B cell (primary cell): ENCODE measurements at regions not wholly inside any gene's neighbourhood (a gene's known extent, or its start where the extent isn't known, plus 50 kb on each side); places are given as distances from the start of the nearest gene placed in this dataset.

Source experiments
- ATAC-seq: fragments of 200-7000 bp; cut with Tn5 transposase; one replicate; pipeline ENCODE4 v1.10.0; 2021; ENCODE audit warnings: low read depth, mild to moderate bottlenecking, moderate number of reproducible peaks, moderate library complexity
- CTCF ChIA-PET: fragments of 350-600 bp; sonication (Branson Sonifier 250); formaldehyde crosslinking; loops from one replicate; lab custom pipeline; 2021; ENCODE audit warnings: antibody characterized with exemption, inconsistent platforms; lab: Charles Lee
- POLR2A ChIA-PET: fragments of 350-600 bp; sonication (Branson Sonifier 250); formaldehyde crosslinking; loops from one replicate; lab custom pipeline; 2021; ENCODE audit warnings: antibody characterized with exemption; lab: Charles Lee
- DNase-seq: peaks from one replicate; pipeline ENCODE4 v3.0.0; 2013
- H2AFZ ChIP-seq: 2 replicates; pipeline ENCODE4 v1.6.1; 2012; ENCODE audit warnings: mild to moderate bottlenecking, low read depth, low read length; ENCODE audit not compliant: insufficient read depth, poor library complexity, severe bottlenecking
- H3K27ac ChIP-seq, 2 donors: 1 replicate in 1 of 2; 2 replicates in 1 of 2; pipeline ENCODE4 v1.5.1; 2012 to 2013; ENCODE audit warnings: low read length in 2 of 2, mild to moderate bottlenecking in 2 of 2, moderate library complexity in 1 of 2
- H3K27me3 ChIP-seq, 4 experiments: fragments of 200-600 bp in 1 of 4; sonication (generic) in 1 of 4; replicated peaks in 1 of 4; 1 replicate in 2 of 4; 2 replicates in 2 of 4; pipeline versions ENCODE4 v1.6.1 to v1.7.0; 2013 to 2016; ENCODE audit warnings: low read length in 3 of 4, mild to moderate bottlenecking in 2 of 4, mixed read lengths in 1 of 4, moderate library complexity in 1 of 4; ENCODE audit not compliant: insufficient read depth in 4 of 4, control insufficient read depth in 3 of 4; ENCODE audit errors: control extremely low read depth in 1 of 4
- H3K36me3 ChIP-seq, 2 experiments: replicated peaks in 1 of 2; 1 replicate in 1 of 2; 2 replicates in 1 of 2; pipeline versions ENCODE4 v1.6.1 to v1.7.1; 2013; ENCODE audit warnings: low read length in 1 of 2; ENCODE audit not compliant: insufficient read depth in 2 of 2, control insufficient read depth in 1 of 2; ENCODE audit errors: control extremely low read depth in 1 of 2, extremely low read depth in 1 of 2
- H3K4me1 ChIP-seq, 2 donors: fragments of 200-600 bp in 1 of 2; sonication (generic) in 1 of 2; 1 replicate in 1 of 2; 2 replicates in 1 of 2; pipeline versions ENCODE4 v1.5.1 to v1.6.1; 2013 to 2017; ENCODE audit warnings: low read length in 2 of 2; ENCODE audit not compliant: control insufficient read depth in 2 of 2, insufficient read depth in 2 of 2
- H3K4me2 ChIP-seq: replicated peaks from 2 replicates; pipeline ENCODE3; 2012; ENCODE audit warnings: mild to moderate bottlenecking, low read depth, low read length; ENCODE audit not compliant: poor library complexity, severe bottlenecking
- H3K4me3 ChIP-seq, 5 experiments: fragments of 200-600 bp in 1 of 5; sonication (generic) in 1 of 5; 1 replicate in 3 of 5; 2 replicates in 2 of 5; pipeline versions ENCODE4 v1.5.1 to v1.7.0; 2011 to 2016; ENCODE audit warnings: low read length in 4 of 5, mild to moderate bottlenecking in 4 of 5, low read depth in 2 of 5, control low read depth in 1 of 5, moderate library complexity in 1 of 5; ENCODE audit not compliant: insufficient read depth in 1 of 5; ENCODE audit errors: control extremely low read depth in 1 of 5, extremely low read depth in 1 of 5
- H3K79me2 ChIP-seq: fragments of 200-600 bp; sonication (generic); one replicate; pipeline ENCODE4 v1.6.0; 2016; ENCODE audit warnings: low read length; ENCODE audit not compliant: control insufficient read depth, insufficient read depth
- H3K9ac ChIP-seq: fragments of 200-600 bp; sonication (generic); 2 replicates; pipeline ENCODE4 v1.6.1; 2017; ENCODE audit warnings: mild to moderate bottlenecking, low read length, moderate library complexity
- H3K9me3 ChIP-seq, 3 donors: one replicate each; pipeline versions ENCODE4 v1.6.1 to v1.7.1; 2013; ENCODE audit warnings: low read length in 2 of 3; ENCODE audit not compliant: control insufficient read depth in 2 of 3, insufficient read depth in 1 of 3; ENCODE audit errors: control extremely low read depth in 1 of 3
- H4K20me1 ChIP-seq: 2 replicates; pipeline ENCODE4 v1.6.0; 2012; ENCODE audit warnings: mild to moderate bottlenecking, low read length; ENCODE audit not compliant: insufficient read depth, control insufficient read depth, poor library complexity, severe bottlenecking
- H3K27ac Mint-ChIP-seq: one replicate; pipeline ENCODE4 v1.8.0; 2021; ENCODE audit warnings: mixed read lengths
- H3K27me3 Mint-ChIP-seq: one replicate; pipeline ENCODE4 v1.8.0; 2021; ENCODE audit warnings: mixed read lengths
- H3K4me1 Mint-ChIP-seq: one replicate; pipeline ENCODE4 v1.8.0; 2021; ENCODE audit warnings: mixed read lengths
- H3K4me3 Mint-ChIP-seq: one replicate; pipeline ENCODE4 v1.8.0; 2021; ENCODE audit warnings: mixed read lengths
- H3K9me3 Mint-ChIP-seq: one replicate; pipeline ENCODE4 v1.8.0; 2022; ENCODE audit warnings: mixed read lengths; ENCODE audit not compliant: insufficient read depth
- CTCF ChIP-seq: fragments of 200-600 bp; IDR thresholded peaks from one replicate; pipeline ENCODE4 v1.8.0; 2022; ENCODE audit warnings: antibody characterized with exemption, mild to moderate bottlenecking
- EZH2 ChIP-seq: IDR thresholded peaks from 2 replicates; pipeline ENCODE4 v1.6.1; 2012; ENCODE audit warnings: borderline replicate concordance, low read depth, mild to moderate bottlenecking, moderate library complexity, low read length; ENCODE audit not compliant: insufficient read depth, poor library complexity, severe bottlenecking
- WGBS: methylation state at CpG from one replicate; pipeline ENCODE4 v1.1.5; 2013; ENCODE audit warnings: missing lambda C conversion rate; ENCODE audit not compliant: insufficient coverage; 5-methylcytosine and 5-hydroxymethylcytosine counted together
- intact Hi-C: fragments of 100-400 bp; cut with micrococcal nuclease; formaldehyde crosslinking; loops from one replicate; pipeline ENCODE4 v1.10.0; 2022

- no peak for ATAC-seq
- Histone ChIP-seq H3K4me3 (no peak overlapping the region), H4K20me1 (no peaks in the 10 kb centered on the region), H3K4me1 (no peaks in the 10 kb centered on the region), H3K9me3 (no peaks in the 10 kb centered on the region), H3K79me2 (no peaks in the 10 kb centered on the region), H3K27me3 (no peaks in the 10 kb centered on the region), H3K4me2 (no peak overlapping the region), H3K9ac (no peak overlapping the region), H3K27ac (no peak overlapping the region), H2AFZ (no peak overlapping the region), H3K36me3 (no peaks in the 10 kb centered on the region)
- H3K9me3 Mint-ChIP-seq, result no peaks in the 10 kb centered on the region
- TF ChIP-seq CTCF (no peak), EZH2 (no peak)
- CTCF ChIA-PET, result no interaction called here
- POLR2A ChIA-PET, result no interaction called here
- no peak for DNase-seq
- no peak overlapping the region for H3K27ac Mint-ChIP-seq
- no CpG with 5 or more reads among the region's 3 CpGs for WGBS
- H3K4me3 Mint-ChIP-seq, result no peak overlapping the region
- H3K4me1 Mint-ChIP-seq, result no peaks in the 10 kb centered on the region
- H3K27me3 Mint-ChIP-seq, result no peaks in the 10 kb centered on the region
- intact Hi-C loops, result no loop called here
Observed at GRCh38 chr6:113010196-113010989, 663.3 kb downstream of the RFPL4B start.

GRCh38 chr6:113011389-113011788 lies 664.3 kb downstream of the RFPL4B start:
- POLR2A ChIA-PET, result no interaction called here
- ATAC-seq (no peak), DNase-seq (no peak)
- H3K9me3 ChIP-seq, result no peaks in the 10 kb centered on the region
- WGBS, result no CpG with 5 or more reads among the region's 1 CpG
- H3K4me1 Mint-ChIP-seq, result no peaks in the 10 kb centered on the region
- intact Hi-C loops, result no loop called here
- no peak overlapping the region for H3K27ac Mint-ChIP-seq
- H3K9ac ChIP-seq, result no peak overlapping the region
- no peaks in the 10 kb centered on the region for H3K79me2 ChIP-seq
- no peak overlapping the region for H2AFZ ChIP-seq
- no peaks in the 10 kb centered on the region for H3K4me1 ChIP-seq
- H3K4me2 ChIP-seq, result no peak overlapping the region
- H3K27me3 ChIP-seq, result no peaks in the 10 kb centered on the region
- H3K4me3 Mint-ChIP-seq, result no peak overlapping the region
- CTCF ChIA-PET, result no interaction called here
- H3K9me3 Mint-ChIP-seq, result no peaks in the 10 kb centered on the region
- no peak overlapping the region for H3K4me3 ChIP-seq
- peaks cover 3% of the 10 kb centered on the region for H3K27me3 Mint-ChIP-seq
- no peak overlapping the region for H3K27ac ChIP-seq
- no peaks in the 10 kb centered on the region for H4K20me1 ChIP-seq
- TF ChIP-seq CTCF, result no peak
- no peak for TF ChIP-seq EZH2
- no peaks in the 10 kb centered on the region for H3K36me3 ChIP-seq
